ENCODE measurements at regions not wholly inside any gene's neighbourhood (a gene's known extent, or its start where the extent isn't known, plus 50 kb on each side); places are given as distances from the start of the nearest gene placed in this dataset.

- H3K4me3 Mint-ChIP-seq, result no peak overlapping the region
- H3K4me1 Mint-ChIP-seq, result no peaks in the 10 kb centered on the region
- no peak overlapping the region for H3K27ac Mint-ChIP-seq
- DNase-seq (no peak), ATAC-seq (no peak)
- H3K36me3 Mint-ChIP-seq (ENCODE audit: low read depth), result no peaks in the 10 kb centered on the region
- POLR2A ChIA-PET, result no interaction called here
- CTCF ChIA-PET, result no interaction called here
- intact Hi-C loops (cut with DNase I, micrococcal nuclease), result no loop called here
- no peaks in the 10 kb centered on the region for H3K27me3 Mint-ChIP-seq
- H3K9me3 Mint-ChIP-seq (ENCODE audit: low read depth), result peaks cover 9% of the 10 kb centered on the region
These were observed 994.0 kb upstream of the FLRT2 start for GRCh38 chr14:84535976-84536375.

- Mint-ChIP-seq H3K4me1 (no peaks in the 10 kb centered on the region), H3K27me3 (no peaks in the 10 kb centered on the region), H3K36me3 (ENCODE audit: low read depth) (no peaks in the 10 kb centered on the region), H3K9me3 (ENCODE audit: low read depth) (peaks cover 4% of the 10 kb centered on the region), H3K4me3 (no peak overlapping the region), H3K27ac (no peak overlapping the region)
- DNase-seq (no peak), ATAC-seq (no peak)
- ChIA-PET POLR2A (no interaction called here), CTCF (interaction anchor here (0.7 kb wide), 1 partner anchor 81 kb away, joined by 3 read pairs; no protein-coding TSS in a partner anchor)
- intact Hi-C loops (cut with DNase I, micrococcal nuclease), result no loop called here
These were observed 988.9 kb upstream of the FLRT2 start for GRCh38 chr14:84541018-84541417.

- CTCF ChIA-PET, result no interaction called here
- Mint-ChIP-seq H3K9me3 (ENCODE audit: low read depth) (peaks cover 11% of the 10 kb centered on the region), H3K27me3 (no peaks in the 10 kb centered on the region), H3K27ac (no peak overlapping the region), H3K36me3 (ENCODE audit: low read depth) (no peaks in the 10 kb centered on the region), H3K4me1 (no peaks in the 10 kb centered on the region), H3K4me3 (no peak overlapping the region)
- intact Hi-C loops (cut with DNase I, micrococcal nuclease), result no loop called here
- DNase-seq, result no peak
- ATAC-seq, result no peak
- POLR2A ChIA-PET, result no interaction called here
These were observed 986.1 kb upstream of the FLRT2 start for GRCh38 chr14:84543859-84544258.

- H3K27ac Mint-ChIP-seq, result no peak overlapping the region
- intact Hi-C loops (cut with DNase I, micrococcal nuclease), result no loop called here
- ChIA-PET CTCF (no interaction called here), POLR2A (no interaction called here)
- DNase-seq, result no peak
- H3K36me3 Mint-ChIP-seq (ENCODE audit: low read depth), result no peaks in the 10 kb centered on the region
- no peak overlapping the region for H3K4me3 Mint-ChIP-seq
- no peak for ATAC-seq
- no peaks in the 10 kb centered on the region for H3K4me1 Mint-ChIP-seq
- H3K9me3 Mint-ChIP-seq (ENCODE audit: low read depth), result peaks cover 11% of the 10 kb centered on the region
- no peaks in the 10 kb centered on the region for H3K27me3 Mint-ChIP-seq
These were observed 985.3 kb upstream of the FLRT2 start for GRCh38 chr14:84544486-84545131.

GRCh38 chr14:84546236-84546635 lies 983.7 kb upstream of the FLRT2 start:
- peaks cover 11% of the 10 kb centered on the region for H3K9me3 Mint-ChIP-seq (ENCODE audit: low read depth)
- no peaks in the 10 kb centered on the region for H3K27me3 Mint-ChIP-seq
- H3K36me3 Mint-ChIP-seq (ENCODE audit: low read depth), result no peaks in the 10 kb centered on the region
- intact Hi-C loops (cut with DNase I, micrococcal nuclease), result no loop called here
- H3K4me3 Mint-ChIP-seq, result no peak overlapping the region
- no peak overlapping the region for H3K27ac Mint-ChIP-seq
- ChIA-PET CTCF (no interaction called here), POLR2A (no interaction called here)
- DNase-seq (no peak), ATAC-seq (no peak)
- no peaks in the 10 kb centered on the region for H3K4me1 Mint-ChIP-seq

GRCh38 chr14:84554136-84554535 lies 975.8 kb upstream of the FLRT2 start:
- intact Hi-C loops (cut with DNase I, micrococcal nuclease), result no loop called here
- no peaks in the 10 kb centered on the region for H3K4me1 Mint-ChIP-seq
- peaks cover 7% of the 10 kb centered on the region for H3K9me3 Mint-ChIP-seq (ENCODE audit: low read depth)
- POLR2A ChIA-PET, result no interaction called here
- CTCF ChIA-PET, result no interaction called here
- DNase-seq, result no peak
- no peak overlapping the region for H3K4me3 Mint-ChIP-seq
- no peak for ATAC-seq
- no peaks in the 10 kb centered on the region for H3K36me3 Mint-ChIP-seq (ENCODE audit: low read depth)
- H3K27me3 Mint-ChIP-seq, result no peaks in the 10 kb centered on the region
- no peak overlapping the region for H3K27ac Mint-ChIP-seq

GRCh38 chr14:84555493-84555892 lies 974.5 kb upstream of the FLRT2 start:
- Mint-ChIP-seq H3K9me3 (ENCODE audit: low read depth) (peaks cover 10% of the 10 kb centered on the region), H3K4me1 (no peaks in the 10 kb centered on the region), H3K4me3 (no peak overlapping the region), H3K27ac (no peak overlapping the region), H3K27me3 (no peaks in the 10 kb centered on the region), H3K36me3 (ENCODE audit: low read depth) (no peaks in the 10 kb centered on the region)
- CTCF ChIA-PET, result no interaction called here
- no peak for DNase-seq
- intact Hi-C loops (cut with DNase I, micrococcal nuclease), result no loop called here
- no peak for ATAC-seq
- POLR2A ChIA-PET, result no interaction called here

- ChIA-PET POLR2A (no interaction called here), CTCF (no interaction called here)
- Mint-ChIP-seq H3K9me3 (ENCODE audit: low read depth) (peaks cover 4% of the 10 kb centered on the region), H3K27me3 (no peaks in the 10 kb centered on the region), H3K4me1 (no peaks in the 10 kb centered on the region), H3K27ac (no peak overlapping the region), H3K4me3 (no peak overlapping the region), H3K36me3 (ENCODE audit: low read depth) (no peaks in the 10 kb centered on the region)
- ATAC-seq (no peak), DNase-seq (no peak)
- intact Hi-C loops (cut with DNase I, micrococcal nuclease), result no loop called here
These were observed 963.8 kb upstream of the FLRT2 start for GRCh38 chr14:84566109-84566508.

GRCh38 chr14:84575681-84576080 lies 954.3 kb upstream of the FLRT2 start:
- POLR2A ChIA-PET, result no interaction called here
- CTCF ChIA-PET, result no interaction called here
- intact Hi-C loops (cut with DNase I, micrococcal nuclease), result no loop called here
- Mint-ChIP-seq H3K9me3 (ENCODE audit: low read depth) (peaks cover 4% of the 10 kb centered on the region), H3K36me3 (ENCODE audit: low read depth) (no peaks in the 10 kb centered on the region), H3K27ac (no peak overlapping the region), H3K4me3 (no peak overlapping the region), H3K27me3 (no peaks in the 10 kb centered on the region), H3K4me1 (no peaks in the 10 kb centered on the region)
- no peak for DNase-seq
- no peak for ATAC-seq

GRCh38 chr14:84579292-84579691 lies 950.7 kb upstream of the FLRT2 start:
- ATAC-seq, result no peak

GRCh38 chr14:84581041-84581440 lies 948.9 kb upstream of the FLRT2 start:
- no peaks in the 10 kb centered on the region for H3K27me3 Mint-ChIP-seq
- no peak for ATAC-seq
- no peak overlapping the region for H3K4me3 Mint-ChIP-seq
- ChIA-PET POLR2A (no interaction called here), CTCF (no interaction called here)
- intact Hi-C loops (cut with DNase I, micrococcal nuclease), result no loop called here
- no peak for DNase-seq
- no peaks in the 10 kb centered on the region for H3K4me1 Mint-ChIP-seq
- H3K27ac Mint-ChIP-seq, result no peak overlapping the region
- no peaks in the 10 kb centered on the region for H3K36me3 Mint-ChIP-seq (ENCODE audit: low read depth)
- peaks cover 12% of the 10 kb centered on the region for H3K9me3 Mint-ChIP-seq (ENCODE audit: low read depth)

More at GRCh38 chr14:84579292-84579691, 950.7 kb upstream of the FLRT2 start:
- Mint-ChIP-seq H3K4me1 (no peaks in the 10 kb centered on the region), H3K4me3 (no peak overlapping the region), H3K9me3 (ENCODE audit: low read depth) (peaks cover 11% of the 10 kb centered on the region), H3K27me3 (no peaks in the 10 kb centered on the region), H3K27ac (no peak overlapping the region), H3K36me3 (ENCODE audit: low read depth) (no peaks in the 10 kb centered on the region)
- intact Hi-C loops (cut with DNase I, micrococcal nuclease), result no loop called here
- POLR2A ChIA-PET, result no interaction called here
- DNase-seq, result no peak
- CTCF ChIA-PET, result no interaction called here

GRCh38 chr14:84584511-84584910 lies 945.4 kb upstream of the FLRT2 start:
- CTCF ChIA-PET, result no interaction called here
- peaks cover 12% of the 10 kb centered on the region for H3K9me3 Mint-ChIP-seq (ENCODE audit: low read depth)
- no peak for ATAC-seq

More at GRCh38 chr14:84584511-84584910, 945.4 kb upstream of the FLRT2 start:
- H3K4me3 Mint-ChIP-seq, result no peak overlapping the region
- H3K27me3 Mint-ChIP-seq, result no peaks in the 10 kb centered on the region
- POLR2A ChIA-PET, result no interaction called here
- H3K27ac Mint-ChIP-seq, result no peak overlapping the region
- intact Hi-C loops (cut with DNase I, micrococcal nuclease), result no loop called here
- no peak for DNase-seq
- no peaks in the 10 kb centered on the region for H3K4me1 Mint-ChIP-seq
- H3K36me3 Mint-ChIP-seq (ENCODE audit: low read depth), result no peaks in the 10 kb centered on the region
